ENCODE measurements at regions not wholly inside any gene's neighbourhood (a gene's known extent, or its start where the extent isn't known, plus 50 kb on each side); places are given as distances from the start of the nearest gene placed in this dataset.
"Not testable (repeated sequence)": the region's sequence is repeated elsewhere in the genome, so short reads cannot be mapped to it uniquely, and the experiment has no call there.

DNA sequence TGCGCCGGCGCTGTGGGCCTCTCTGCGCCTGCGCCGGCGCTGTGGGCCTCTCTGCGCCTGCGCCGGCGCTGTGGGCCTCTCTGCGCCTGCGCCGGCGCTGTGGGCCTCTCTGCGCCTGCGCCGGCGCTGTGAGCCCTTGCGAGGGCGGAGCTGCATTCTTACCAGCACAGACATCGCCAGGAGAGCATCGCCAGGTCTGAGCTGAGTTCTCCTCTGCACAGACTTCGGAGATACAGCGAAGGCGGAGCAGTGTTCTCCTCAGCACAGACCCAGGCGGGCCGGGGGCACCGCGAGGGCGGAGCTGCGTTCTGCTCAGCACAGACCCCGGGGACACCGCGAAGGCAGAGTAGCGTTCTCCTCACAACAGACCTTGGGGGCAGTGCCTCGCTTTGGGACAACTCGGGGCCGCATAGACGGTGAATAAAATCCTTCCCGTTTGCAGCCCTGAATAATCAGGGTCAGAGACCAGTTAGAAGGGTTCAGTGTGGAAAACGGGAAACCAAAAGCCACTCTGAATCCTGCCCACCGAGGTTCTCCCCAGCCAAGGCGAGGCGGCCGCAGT lies 1268.1 kb downstream of the FOXD4L5 start:
- peak; percentile 49 for DNase-seq (ENCODE audit: low spot score)

DNA sequence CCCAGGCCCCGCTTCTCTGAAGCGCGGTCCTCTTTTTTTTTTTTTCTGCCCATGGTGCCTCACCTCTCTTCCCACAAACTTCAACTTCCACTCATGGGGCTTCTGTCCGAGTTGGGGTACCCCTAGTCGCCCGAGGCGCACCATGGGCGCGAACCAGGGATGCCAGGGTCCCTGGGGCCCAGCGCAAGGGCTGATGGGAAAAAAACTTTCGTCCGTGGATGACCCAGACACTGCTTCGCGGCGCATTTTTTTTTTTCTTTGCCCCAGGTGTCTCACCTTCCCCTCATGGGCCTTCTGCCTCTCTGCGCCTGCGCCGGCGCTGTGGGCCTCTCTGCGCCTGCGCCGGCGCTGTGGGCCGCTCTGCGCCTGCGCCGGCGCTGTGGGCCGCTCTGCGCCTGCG lies 1268.8 kb downstream of the FOXD4L5 start:
- not testable (repeated sequence) for DNase-seq (ENCODE audit: low spot score)

DNA sequence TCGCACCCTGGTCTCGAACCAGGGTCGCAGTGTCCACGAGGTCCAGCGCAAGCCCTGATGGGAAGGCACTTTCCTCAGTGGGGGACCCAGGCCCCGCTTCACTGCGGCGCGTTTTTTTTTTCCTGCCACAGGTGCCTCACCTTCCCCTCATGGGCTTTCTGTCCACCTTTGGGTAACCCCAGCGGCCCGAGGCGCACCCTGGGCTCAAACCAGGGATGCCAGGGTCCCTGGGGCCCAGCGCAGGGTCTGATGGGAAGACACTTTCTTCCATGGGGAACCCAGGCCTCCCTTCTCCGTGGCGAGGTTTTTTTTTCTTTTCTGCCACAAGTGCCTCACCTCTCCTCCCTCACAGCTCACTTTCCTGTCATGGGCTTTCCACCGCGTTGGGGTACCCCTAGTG lies 1269.9 kb downstream of the FOXD4L5 start:
- no peak for DNase-seq (ENCODE audit: low spot score)

DNA sequence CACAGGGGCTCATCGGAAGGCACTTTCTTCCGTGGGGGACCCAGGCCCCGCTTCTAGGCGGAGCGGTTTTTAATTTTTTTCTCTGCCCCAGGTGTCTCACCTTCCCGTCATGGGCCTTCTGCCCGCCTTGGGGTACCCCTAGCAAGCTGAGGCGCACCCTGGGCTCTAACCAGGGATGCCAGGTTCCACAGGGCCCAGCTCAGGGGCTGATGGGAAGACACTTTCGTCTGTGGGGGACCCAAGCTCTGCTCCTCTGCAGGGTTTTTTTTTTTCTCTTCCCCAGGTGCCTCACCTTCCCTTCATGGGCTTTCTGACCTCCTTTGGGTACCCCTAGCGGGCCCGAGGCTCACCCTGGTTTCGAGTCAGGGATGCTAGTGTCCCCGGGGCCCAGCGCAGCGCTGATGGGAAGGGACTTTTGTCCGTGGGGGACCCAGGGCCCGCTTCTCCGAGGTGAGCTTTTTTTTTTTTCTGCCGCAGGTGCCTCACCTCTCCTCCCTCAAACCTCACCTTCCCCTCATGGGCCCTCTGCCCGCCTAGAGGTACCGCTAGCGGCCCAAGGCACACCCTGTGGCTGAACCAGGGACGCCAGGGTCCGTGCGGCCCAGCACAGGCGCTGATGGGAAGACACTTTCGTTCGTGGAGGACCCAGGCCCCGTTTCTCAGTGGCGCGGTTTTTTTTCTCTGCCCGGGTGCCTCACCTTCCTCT lies 1270.5 kb downstream of the FOXD4L5 start:
- not testable (repeated sequence) for DNase-seq (ENCODE audit: low spot score)

DNA sequence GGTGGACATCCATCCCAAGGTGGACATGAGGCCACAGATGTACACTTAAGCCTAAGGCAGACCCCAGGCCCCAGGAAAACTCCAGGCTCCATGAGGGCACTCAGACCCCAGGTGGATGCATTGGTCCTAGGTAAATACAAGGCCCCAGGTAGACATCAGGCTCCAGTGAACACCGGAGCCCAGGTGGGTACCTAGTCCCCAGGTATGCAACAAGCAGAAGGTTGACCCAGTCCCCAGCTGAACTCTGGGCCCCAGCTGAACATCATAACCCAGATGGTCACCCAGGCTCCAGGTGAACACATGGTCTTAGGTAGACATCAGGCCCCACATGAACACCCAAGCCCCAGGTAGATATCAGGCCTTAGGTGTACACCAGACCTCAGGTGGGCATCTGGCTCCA lies 1271.9 kb downstream of the FOXD4L5 start:
- not testable (repeated sequence) for DNase-seq (ENCODE audit: low spot score)

DNA sequence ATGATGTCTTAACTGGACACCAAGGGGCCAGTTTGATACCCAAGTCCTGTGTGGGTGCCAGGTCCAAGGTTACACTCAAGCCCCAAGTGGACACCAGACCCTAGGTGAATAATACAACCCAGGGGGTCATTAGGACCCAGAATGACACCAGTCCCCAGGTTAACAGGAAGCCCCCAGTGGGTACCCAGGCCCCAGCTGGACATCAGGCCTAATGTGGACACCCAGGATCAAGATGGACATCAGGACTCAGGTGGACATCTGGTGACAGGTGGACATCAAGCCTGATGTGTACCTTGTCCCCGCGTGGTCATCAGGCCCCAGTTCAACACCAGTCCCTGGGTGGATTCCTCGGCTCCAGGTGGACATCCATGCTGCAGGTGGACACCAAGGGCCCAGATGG lies 1273.0 kb downstream of the FOXD4L5 start:
- DNase-seq (ENCODE audit: low spot score) = peak; percentile 55

DNA sequence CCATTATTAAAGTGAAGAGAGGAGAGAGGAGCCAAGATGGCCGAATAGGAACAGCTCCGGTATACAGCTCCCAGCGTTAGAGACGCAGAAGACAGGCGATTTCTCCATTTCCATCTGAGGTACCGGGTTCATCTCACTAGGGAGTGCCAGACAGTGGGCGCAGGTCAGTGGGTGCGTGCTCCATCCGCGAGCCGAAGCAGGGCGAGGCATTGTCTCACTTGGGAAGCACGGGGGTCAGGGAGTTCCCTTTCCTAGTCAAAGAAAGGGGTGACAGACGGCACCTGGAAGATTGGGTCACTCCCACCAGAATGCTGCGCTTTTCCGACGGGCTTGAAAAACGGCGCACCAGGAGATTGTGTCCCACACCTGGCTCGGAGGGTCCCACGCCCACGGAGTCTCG lies 1305.3 kb downstream of the FOXD4L5 start:
- DNase-seq (ENCODE audit: low spot score) = not testable (repeated sequence)
